ENCODE measurements at regions not wholly inside any gene's neighbourhood (a gene's known extent, or its start where the extent isn't known, plus 50 kb on each side); places are given as distances from the start of the nearest gene placed in this dataset.

GRCh38 chr18:54775686-54776085 is 52.6 kb upstream of the RAB27B start:
- Mint-ChIP-seq H3K27ac (peak overlapping the region; percentile 92), H3K36me3 (ENCODE audit: low read depth) (no peaks in the 10 kb centered on the region), H3K4me1 (ENCODE audit: low read depth) (peaks cover 48% of the 10 kb centered on the region), H3K27me3 (ENCODE audit: insufficient read depth) (peaks cover 1% of the 10 kb centered on the region; the same call in 1 of the 2 replicates), H3K4me3 (peak overlapping the region; percentile 65), H3K9me3 (no peaks in the 10 kb centered on the region)
- DNase-seq = peak; percentile 85
- TF ChIP-seq CTCF (IDR thresholded peaks at IDR 0.05) = peak; percentile 78

GRCh38 chr18:54776282-54776977 is 51.8 kb upstream of the RAB27B start:
- Mint-ChIP-seq H3K4me3 (peak overlapping the region; percentile 65), H3K4me1 (ENCODE audit: low read depth) (peaks cover 48% of the 10 kb centered on the region), H3K9me3 (no peaks in the 10 kb centered on the region), H3K27me3 (ENCODE audit: insufficient read depth) (peaks cover 1% of the 10 kb centered on the region; the same call in 1 of the 2 replicates), H3K36me3 (ENCODE audit: low read depth) (no peaks in the 10 kb centered on the region), H3K27ac (peak overlapping the region; percentile 92)
- TF ChIP-seq CTCF (IDR thresholded peaks at IDR 0.05) = no peak
- peak; percentile 99 for DNase-seq

GRCh38 chr18:54777118-54777791 is 51.0 kb upstream of the RAB27B start:
- TF ChIP-seq CTCF (IDR thresholded peaks at IDR 0.05) = no peak
- H3K27me3 Mint-ChIP-seq (ENCODE audit: insufficient read depth) = peaks cover 1% of the 10 kb centered on the region; the same call in 1 of the 2 replicates
- H3K27ac Mint-ChIP-seq = peak overlapping the region; percentile 92
- peaks cover 48% of the 10 kb centered on the region for H3K4me1 Mint-ChIP-seq (ENCODE audit: low read depth)
- H3K9me3 Mint-ChIP-seq = no peaks in the 10 kb centered on the region
- H3K36me3 Mint-ChIP-seq (ENCODE audit: low read depth) = no peaks in the 10 kb centered on the region
- H3K4me3 Mint-ChIP-seq = peak overlapping the region; percentile 35
- no peak for DNase-seq

- Mint-ChIP-seq H3K27me3 (ENCODE audit: insufficient read depth) (peaks cover 1% of the 10 kb centered on the region; the same call in 1 of the 2 replicates), H3K9me3 (no peaks in the 10 kb centered on the region), H3K36me3 (ENCODE audit: low read depth) (no peaks in the 10 kb centered on the region), H3K27ac (peak overlapping the region; percentile 46; the same call in 1 of the 2 replicates), H3K4me1 (ENCODE audit: low read depth) (peaks cover 48% of the 10 kb centered on the region), H3K4me3 (no peak overlapping the region)
- TF ChIP-seq CTCF (IDR thresholded peaks at IDR 0.05) = no peak
- no peak for DNase-seq
Measured at GRCh38 chr18:54777989-54778388, 50.3 kb upstream of the RAB27B start.

Measured in HFFc6 (cell line).